SW480 (cell line): ENCODE measurements at regions not wholly inside any gene's neighbourhood (a gene's known extent, or its start where the extent isn't known, plus 50 kb on each side); places are given as distances from the start of the nearest gene placed in this dataset.
"Not testable (repeated sequence)": the region's sequence is repeated elsewhere in the genome, so short reads cannot be mapped to it uniquely, and the experiment has no call there.

Source experiments
- DNase-seq: peaks from one replicate; pipeline ENCODE4 v3.0.0-alpha.2; 2016; ENCODE audit warnings: low spot score

DNA sequence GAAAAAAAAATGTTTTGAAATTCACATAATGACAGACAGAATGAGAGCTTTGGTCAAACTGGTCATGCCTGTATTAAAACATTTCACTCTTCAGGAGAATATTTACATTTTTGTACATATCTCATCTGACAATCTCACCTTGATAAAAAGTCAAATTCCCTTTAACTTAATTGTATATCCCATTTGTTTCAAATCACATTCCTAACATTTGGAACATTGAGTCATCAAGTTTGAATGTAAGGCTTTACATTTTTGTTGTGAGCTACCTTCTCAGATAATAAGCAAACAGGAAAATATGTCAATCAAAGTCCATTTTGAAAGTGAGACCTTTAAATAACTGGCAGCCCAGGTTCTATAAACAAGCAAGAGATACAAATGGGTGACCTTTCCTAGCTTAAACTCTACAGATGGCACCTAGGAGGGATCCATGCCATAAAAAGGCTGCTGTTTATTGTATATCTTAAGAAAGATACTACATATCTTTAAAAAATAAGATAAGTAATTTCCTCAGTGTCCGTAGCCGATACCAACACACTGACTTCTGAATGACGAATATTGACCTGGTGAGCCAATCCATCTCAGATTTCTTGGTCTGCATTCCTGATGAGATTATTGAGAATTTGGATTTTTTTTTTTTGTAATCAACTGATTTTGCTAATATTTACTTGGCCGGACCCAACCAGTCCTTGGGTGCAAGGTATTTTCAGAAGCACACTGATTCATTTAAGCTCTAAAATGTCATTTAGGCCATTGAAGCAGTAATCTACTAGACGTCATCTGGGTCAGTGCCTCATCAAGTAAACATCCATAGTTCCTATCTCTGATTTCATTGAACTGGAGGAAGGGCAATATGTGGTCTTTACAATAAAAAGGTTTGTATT lies 259.6 kb downstream of the BTG1 start:
- DNase-seq, result no peak

- DNase-seq, result no peak
Measured at GRCh38 chr12:91884230-91884629, 261.4 kb downstream of the BTG1 start.

DNA sequence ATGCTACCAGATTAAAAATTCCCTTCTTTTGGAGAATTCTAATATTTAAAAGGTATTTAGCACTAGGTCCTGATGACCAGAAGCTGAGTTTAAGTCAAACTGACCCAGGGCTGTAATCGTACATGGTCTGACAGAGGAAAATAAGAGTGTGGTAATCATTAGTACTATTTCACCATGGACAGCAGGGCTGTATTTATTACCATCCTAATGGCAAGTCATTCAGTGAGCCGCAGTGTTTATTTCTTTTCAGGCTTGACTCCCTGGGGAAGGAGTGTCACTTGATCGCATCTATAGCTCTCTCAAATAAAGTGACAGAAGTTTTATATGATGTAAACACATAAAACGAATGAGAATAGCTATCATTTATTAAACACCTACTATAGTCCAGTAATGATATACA lies 261.8 kb downstream of the BTG1 start:
- no peak for DNase-seq

DNA sequence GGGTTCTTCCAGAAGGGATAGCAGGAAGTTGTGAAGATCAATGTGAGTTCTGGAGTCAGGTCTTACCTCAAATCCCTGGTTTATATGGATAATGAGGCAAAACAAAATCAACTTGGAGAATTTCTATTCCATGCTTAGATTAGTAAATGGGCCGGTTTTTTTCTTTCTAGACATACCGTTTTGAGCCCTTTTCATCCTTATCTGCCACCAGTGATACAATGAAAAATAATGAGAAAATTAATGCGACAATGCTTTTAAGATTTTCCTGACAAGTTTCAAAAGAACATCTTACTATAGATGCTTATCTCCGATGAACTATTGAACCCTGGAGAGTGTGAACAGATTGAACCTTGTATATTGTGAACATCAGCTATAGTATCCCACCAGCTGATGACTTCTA lies 262.7 kb downstream of the BTG1 start:
- DNase-seq, result no peak

DNA sequence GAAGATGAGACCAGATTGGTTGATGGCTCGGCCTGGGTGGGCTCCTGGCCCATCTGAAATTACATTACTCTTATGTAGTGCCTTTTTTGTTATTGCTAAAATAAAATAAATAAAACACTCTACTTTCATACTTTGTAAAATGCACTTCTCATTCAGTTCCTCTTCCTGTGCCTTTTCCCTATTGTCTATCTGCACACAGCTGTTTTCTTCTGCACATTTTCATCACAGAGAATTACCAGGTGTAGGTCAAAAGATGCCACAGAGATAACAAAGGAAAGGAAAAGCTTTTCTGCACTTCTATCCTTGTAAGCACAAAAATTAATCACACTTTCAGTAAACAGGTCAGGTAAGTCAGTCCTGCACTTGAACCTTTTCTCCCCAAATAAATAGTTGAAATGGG lies 265.1 kb downstream of the BTG1 start:
- no peak for DNase-seq

GRCh38 chr12:91877456-91878235 lies 268.0 kb downstream of the BTG1 start:
- DNase-seq, result no peak

DNA sequence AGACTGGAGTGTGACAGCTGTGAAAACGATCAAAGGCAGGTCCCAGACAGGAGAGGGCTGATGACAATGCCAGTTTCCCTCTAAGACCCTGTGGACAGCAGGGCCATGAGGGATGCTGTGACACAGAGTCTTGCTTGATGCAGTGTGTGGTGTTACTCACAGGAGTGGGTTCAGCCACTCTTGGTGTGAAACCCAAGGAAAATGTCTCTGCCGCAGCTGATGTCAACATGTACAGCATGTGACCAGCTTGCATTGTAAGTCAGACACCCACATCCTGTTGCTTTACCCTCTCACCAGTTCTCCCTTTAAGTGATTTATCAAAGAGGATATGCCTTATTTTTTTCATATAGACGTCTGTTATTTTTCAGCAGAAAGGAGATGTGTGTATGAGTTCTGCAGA lies 268.6 kb downstream of the BTG1 start:
- DNase-seq, result peak; percentile 74

DNA sequence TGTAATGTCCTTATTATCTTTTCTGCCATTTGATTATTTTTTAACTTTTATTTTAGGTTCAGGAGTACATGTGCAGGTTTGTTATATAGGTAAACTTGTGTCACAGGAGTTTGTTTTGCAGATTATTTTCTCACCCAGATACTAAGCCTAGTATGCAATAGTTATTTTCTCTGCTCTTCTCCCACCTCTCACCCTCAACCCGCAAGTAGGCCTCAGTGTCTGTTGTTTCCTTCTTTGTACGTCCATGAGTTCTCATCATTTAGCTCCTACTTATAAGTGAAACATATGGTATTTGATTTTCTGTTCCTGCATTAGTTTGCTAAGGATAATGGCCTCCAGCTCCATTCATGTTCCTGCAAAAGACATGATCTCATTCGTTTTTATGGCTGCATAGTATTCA lies 270.0 kb downstream of the BTG1 start:
- not testable (repeated sequence) for DNase-seq

- no peak for DNase-seq
Measured at GRCh38 chr12:91874086-91874865, 271.4 kb downstream of the BTG1 start.

DNA sequence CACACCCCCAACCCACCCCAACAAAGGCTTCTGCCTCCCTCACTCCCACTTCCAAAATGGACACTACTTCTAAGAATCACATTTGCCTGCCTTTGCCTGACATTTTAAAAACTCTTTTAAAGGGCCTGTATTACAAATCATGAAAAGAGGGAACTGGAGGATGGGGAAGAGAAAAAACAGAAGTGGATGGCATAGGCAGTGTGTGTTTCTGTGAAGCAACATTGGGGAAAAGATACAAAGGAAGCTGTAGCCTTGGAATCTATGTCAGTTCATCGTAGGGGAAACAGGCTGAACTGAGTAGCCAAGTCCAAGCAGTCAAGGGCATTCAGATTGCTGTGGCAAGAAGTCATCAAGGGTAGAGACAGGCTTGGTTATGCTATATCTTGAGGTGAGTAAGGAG lies 273.9 kb downstream of the BTG1 start:
- DNase-seq, result no peak

GRCh38 chr12:91870872-91871707 lies 274.6 kb downstream of the BTG1 start:
- peak; percentile 91 for DNase-seq

GRCh38 chr12:91868054-91868453 lies 277.6 kb downstream of the BTG1 start:
- DNase-seq, result no peak

DNA sequence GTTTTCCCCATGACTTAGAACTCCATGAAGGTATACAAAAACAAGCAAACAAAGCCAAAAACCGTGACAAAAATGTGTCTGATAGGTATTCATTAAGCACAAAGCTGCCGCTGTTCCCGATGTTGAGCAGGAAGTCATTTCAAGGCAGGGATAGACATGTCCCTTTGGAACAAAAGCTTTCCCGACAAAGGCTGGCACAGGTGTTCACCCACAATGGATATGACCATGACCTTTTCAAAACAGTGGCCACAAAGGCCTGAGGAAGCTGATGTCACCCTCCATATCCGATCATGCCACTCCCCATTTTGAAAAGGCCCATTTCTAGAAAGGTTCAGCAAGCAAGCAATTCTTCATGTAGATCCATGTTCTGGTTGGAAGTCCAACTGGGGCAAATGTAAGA lies 279.1 kb downstream of the BTG1 start:
- DNase-seq, result peak; percentile 97

- no peak for DNase-seq
Measured at GRCh38 chr12:91863702-91864101, 281.9 kb downstream of the BTG1 start.

- no peak for DNase-seq
Measured at GRCh38 chr12:91861554-91861953, 284.1 kb downstream of the BTG1 start.

DNA sequence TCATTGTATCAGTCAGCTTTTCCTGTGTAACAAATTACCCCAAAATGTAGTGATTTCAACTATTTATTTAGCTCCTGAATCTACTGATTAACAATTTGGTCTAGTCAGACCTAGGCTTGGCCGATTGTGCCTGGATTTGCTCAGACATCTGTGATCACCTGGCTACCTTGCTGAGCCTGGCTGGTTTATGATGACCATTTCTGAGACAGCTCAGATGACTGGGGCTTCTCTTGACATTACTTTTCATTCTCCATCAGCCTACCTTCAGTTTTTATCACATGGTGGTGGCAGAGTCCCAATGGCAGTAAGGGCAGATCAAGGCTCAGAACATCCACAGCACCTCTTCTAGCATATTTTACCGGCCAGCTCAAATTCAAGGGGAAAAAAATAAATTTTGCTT lies 286.3 kb downstream of the BTG1 start:
- no peak for DNase-seq

DNA sequence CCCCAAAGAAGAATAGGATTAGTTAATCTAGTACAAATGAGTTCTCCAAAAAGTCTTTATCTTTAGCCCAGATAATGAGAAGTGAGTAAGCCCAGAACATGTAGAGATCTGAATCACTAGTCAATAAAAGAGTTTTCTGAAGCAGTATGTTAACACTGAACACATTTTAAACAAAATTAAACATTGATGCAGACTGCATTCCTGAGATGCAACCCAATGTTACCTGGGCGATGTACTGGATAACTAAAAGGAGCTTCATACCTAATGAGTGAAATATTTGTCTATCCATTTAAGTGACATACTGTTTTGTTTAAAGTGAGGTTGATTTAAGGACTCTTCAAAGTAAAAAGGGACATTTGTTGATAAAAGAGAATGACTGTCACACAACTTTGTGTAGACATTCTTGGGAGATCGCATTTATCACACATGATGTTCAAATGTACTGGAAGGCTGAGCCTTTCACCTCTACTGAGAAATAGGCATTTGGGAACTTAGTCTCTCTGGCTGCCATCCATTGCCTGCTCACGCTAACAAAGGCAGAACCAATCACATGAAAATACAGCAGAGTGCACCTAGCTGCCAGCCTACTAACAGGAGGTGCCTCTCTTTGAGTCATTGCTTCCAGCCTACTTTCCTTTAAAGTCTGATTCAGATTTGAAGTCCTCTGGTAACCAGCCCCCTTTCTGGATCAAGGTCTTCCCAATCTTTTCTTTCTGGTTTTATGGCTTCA lies 287.7 kb downstream of the BTG1 start:
- DNase-seq, result no peak

GRCh38 chr12:91854725-91855124 lies 290.9 kb downstream of the BTG1 start:
- DNase-seq, result peak; percentile 54

DNA sequence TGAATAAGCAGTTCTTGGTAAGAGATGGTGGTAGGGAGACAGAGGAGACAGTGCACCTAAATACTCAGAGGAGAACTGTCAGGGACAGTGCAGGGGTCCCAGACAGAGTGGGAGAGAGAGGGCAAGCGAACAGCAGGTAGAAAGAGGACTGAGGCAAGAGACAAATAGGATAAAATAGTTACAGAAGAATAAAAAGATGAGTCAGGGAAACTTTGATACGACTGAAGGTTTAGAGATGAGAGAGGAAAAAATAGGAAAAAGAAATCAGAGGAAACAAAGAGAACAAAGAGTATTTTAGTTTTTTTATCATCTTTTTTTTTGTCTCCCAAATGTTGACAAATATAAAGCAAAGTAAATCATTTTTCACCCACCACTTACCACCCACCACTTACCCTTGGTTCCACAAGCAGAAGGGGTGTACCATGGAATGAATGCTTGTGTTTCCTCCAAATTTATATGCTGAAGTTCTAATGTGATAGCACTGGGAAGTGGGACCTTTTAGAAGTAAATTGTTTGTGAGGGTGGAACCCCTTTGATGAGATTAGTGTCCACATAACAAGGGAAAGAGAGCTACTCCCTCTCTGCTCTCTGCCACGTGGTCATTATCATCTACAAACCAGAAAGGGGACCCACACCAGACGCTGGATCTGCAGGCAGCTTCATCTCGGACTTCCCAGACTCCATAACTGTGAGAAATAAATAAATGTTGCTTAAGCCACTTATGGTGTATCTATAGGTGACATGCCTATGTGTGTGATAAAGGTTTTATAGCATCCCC lies 292.1 kb downstream of the BTG1 start:
- peak; percentile 93 for DNase-seq

DNA sequence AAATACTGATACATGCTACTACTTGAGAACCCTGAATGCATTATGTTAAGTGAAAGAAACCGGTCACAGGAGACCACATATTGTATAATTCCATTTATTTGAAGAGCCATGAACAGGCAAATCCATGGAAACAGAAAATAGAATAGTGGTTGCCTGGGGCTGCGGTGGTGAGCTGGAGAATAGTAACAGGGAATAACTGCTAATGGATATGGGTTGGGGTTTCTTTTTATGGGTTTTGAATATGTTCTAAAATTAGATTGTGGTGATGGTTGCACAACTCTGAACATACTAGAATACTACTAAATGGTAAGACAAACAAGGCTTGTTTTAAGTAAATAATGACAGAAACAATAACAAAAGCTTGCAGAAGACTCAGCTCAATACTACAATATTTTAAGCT lies 293.0 kb downstream of the BTG1 start:
- DNase-seq, result peak; percentile 82
